Transverse colon (tissue), 3 donors: ENCODE measurements at regions not wholly inside any gene's neighbourhood (a gene's known extent, or its start where the extent isn't known, plus 50 kb on each side); places are given as distances from the start of the nearest gene placed in this dataset.

Source experiments
- CTCF ChIP-seq, 5 experiments: fragments of 200-600 bp in 3 of 5; fragments of 450-650 bp in 2 of 5; sonication (generic) in 3 of 5; IDR thresholded peaks; 1 replicate in 2 of 5; 2 replicates in 3 of 5; pipeline ENCODE4 v1.5.1; 2016 to 2017; ENCODE audit warnings: antibody characterized with exemption in 5 of 5, inconsistent platforms in 3 of 5, mild to moderate bottlenecking in 2 of 5, moderate library complexity in 1 of 5
- POLR2A ChIP-seq: fragments of 450-650 bp; IDR thresholded peaks from one replicate; pipeline ENCODE4 v1.6.1; 2016; ENCODE audit warnings: antibody characterized with exemption, mild to moderate bottlenecking, moderate library complexity

- TF ChIP-seq CTCF (IDR thresholded peaks at IDR 0.05) (no peak), POLR2A (no peak)
Measured at GRCh38 chr9:30732060-30732459, 1652.4 kb upstream of the ACO1 start.
